Neuronal stem cell (in vitro differentiated cells): ENCODE measurements at regions not wholly inside any gene's neighbourhood (a gene's known extent, or its start where the extent isn't known, plus 50 kb on each side); places are given as distances from the start of the nearest gene placed in this dataset.
A peak's percentile ranks its signal among the peaks of the same experiment; 100 is the strongest.

Experiments
- DNase-seq: peaks from one replicate; pipeline ENCODE4 v3.0.0-alpha.2; 2013; ENCODE audit warnings: low spot score
- H2AFZ ChIP-seq: one replicate; pipeline ENCODE4 v1.6.1; 2013; ENCODE audit warnings: mild to moderate bottlenecking, low read length, inconsistent platforms
- H2AK5ac ChIP-seq: 2 replicates; pipeline ENCODE4 v1.6.1; 2013; ENCODE audit warnings: low read depth, mild to moderate bottlenecking, inconsistent platforms, low read length, moderate library complexity, mixed read lengths
- H2BK120ac ChIP-seq: 2 replicates; pipeline ENCODE4 v1.6.1; 2013; ENCODE audit warnings: low read depth, mild to moderate bottlenecking, inconsistent platforms, low read length, moderate library complexity, mixed read lengths
- H2BK12ac ChIP-seq: one replicate; pipeline ENCODE4 v1.6.1; 2013; ENCODE audit warnings: low read length, inconsistent platforms
- H2BK15ac ChIP-seq: 2 replicates; pipeline ENCODE4 v1.6.1; 2013; ENCODE audit warnings: mild to moderate bottlenecking, low read length, inconsistent platforms, mixed read lengths
- H2BK5ac ChIP-seq: one replicate; pipeline ENCODE4 v1.6.1; 2013; ENCODE audit warnings: inconsistent platforms, mild to moderate bottlenecking, low read length, moderate library complexity
- H3K14ac ChIP-seq: one replicate; pipeline ENCODE4 v1.6.1; 2013; ENCODE audit warnings: low read length, inconsistent platforms
- H3K18ac ChIP-seq: 2 replicates; pipeline ENCODE4 v1.6.1; 2013; ENCODE audit warnings: low read length, inconsistent platforms
- H3K23ac ChIP-seq: 2 replicates; pipeline ENCODE4 v1.6.1; 2013; ENCODE audit warnings: low read depth, mild to moderate bottlenecking, mixed read lengths, low read length, inconsistent platforms; ENCODE audit not compliant: poor library complexity
- H3K27ac ChIP-seq: replicated peaks from 3 replicates; pipeline ENCODE4 v1.5.1; 2013; ENCODE audit warnings: low read length, inconsistent platforms
- H3K27me3 ChIP-seq, 3 experiments: 2 replicates each; pipeline ENCODE4 v1.6.1; 2013; ENCODE audit warnings: low read length in 3 of 3, mild to moderate bottlenecking in 2 of 3, inconsistent platforms in 1 of 3, low read depth in 1 of 3, mixed read lengths in 1 of 3, moderate library complexity in 1 of 3; ENCODE audit not compliant: control insufficient read depth in 3 of 3, insufficient read depth in 3 of 3
- H3K36me3 ChIP-seq, 2 donors: replicated peaks in 1 of 2; 2 replicates each; pipeline ENCODE4 v1.6.1; 2013; ENCODE audit warnings: low read length in 2 of 2; ENCODE audit not compliant: control insufficient read depth in 2 of 2, insufficient read depth in 2 of 2
- H3K4ac ChIP-seq: 2 replicates; pipeline ENCODE4 v1.6.1; 2013; ENCODE audit warnings: inconsistent platforms, mild to moderate bottlenecking, low read length, moderate library complexity
- H3K4me1 ChIP-seq, 2 donors: 1 replicate in 1 of 2; 2 replicates in 1 of 2; pipeline ENCODE4 v1.6.1; 2013; ENCODE audit warnings: low read length in 2 of 2, low read depth in 1 of 2; ENCODE audit not compliant: control insufficient read depth in 2 of 2, insufficient read depth in 1 of 2
- H3K4me2 ChIP-seq: one replicate; pipeline ENCODE4 v1.6.1; 2013; ENCODE audit warnings: mild to moderate bottlenecking, low read length, inconsistent platforms; ENCODE audit not compliant: insufficient read depth, poor library complexity, severe bottlenecking
- H3K4me3 ChIP-seq, 2 donors: 2 replicates each; pipeline ENCODE4 v1.5.1; 2013; ENCODE audit warnings: low read length in 2 of 2, mild to moderate bottlenecking in 2 of 2, inconsistent platforms in 1 of 2, moderate library complexity in 1 of 2
- H3K79me1 ChIP-seq: one replicate; pipeline ENCODE4 v1.6.1; 2013; ENCODE audit warnings: low read depth, mild to moderate bottlenecking, inconsistent platforms, low read length, moderate library complexity
- H3K9ac ChIP-seq: one replicate; pipeline ENCODE4 v1.6.1; 2013; ENCODE audit warnings: mild to moderate bottlenecking, low read depth, low read length, inconsistent platforms; ENCODE audit not compliant: poor library complexity
- H3K9me3 ChIP-seq, 2 donors: replicated peaks in 1 of 2; 2 replicates each; pipeline versions ENCODE3 to v1.6.1; 2013; ENCODE audit warnings: low read length in 2 of 2, mild to moderate bottlenecking in 2 of 2, inconsistent platforms in 1 of 2, low read depth in 1 of 2, mixed read lengths in 1 of 2, moderate library complexity in 1 of 2; ENCODE audit not compliant: control insufficient read depth in 2 of 2, insufficient read depth in 1 of 2
- H4K8ac ChIP-seq: one replicate; pipeline ENCODE4 v1.6.1; 2013; ENCODE audit warnings: low read depth, mild to moderate bottlenecking, inconsistent platforms, low read length, moderate library complexity
- H4K91ac ChIP-seq: one replicate; pipeline ENCODE4 v1.6.1; 2013; ENCODE audit warnings: low read length, low read depth, mild to moderate bottlenecking, inconsistent platforms; ENCODE audit not compliant: poor library complexity
- WGBS, 2 donors: extraction: QIAGEN DNeasy Blood & Tissue Kit; methylation state at CpG; one replicate each; pipeline ENCODE4 v1.1.7; 2013; ENCODE audit warnings: missing lambda C conversion rate in 2 of 2, mixed read lengths in 1 of 2; ENCODE audit not compliant: insufficient read length in 2 of 2, insufficient replicate concordance in 1 of 2; ENCODE audit errors: extremely low coverage in 2 of 2; 5-methylcytosine and 5-hydroxymethylcytosine counted together

DNA sequence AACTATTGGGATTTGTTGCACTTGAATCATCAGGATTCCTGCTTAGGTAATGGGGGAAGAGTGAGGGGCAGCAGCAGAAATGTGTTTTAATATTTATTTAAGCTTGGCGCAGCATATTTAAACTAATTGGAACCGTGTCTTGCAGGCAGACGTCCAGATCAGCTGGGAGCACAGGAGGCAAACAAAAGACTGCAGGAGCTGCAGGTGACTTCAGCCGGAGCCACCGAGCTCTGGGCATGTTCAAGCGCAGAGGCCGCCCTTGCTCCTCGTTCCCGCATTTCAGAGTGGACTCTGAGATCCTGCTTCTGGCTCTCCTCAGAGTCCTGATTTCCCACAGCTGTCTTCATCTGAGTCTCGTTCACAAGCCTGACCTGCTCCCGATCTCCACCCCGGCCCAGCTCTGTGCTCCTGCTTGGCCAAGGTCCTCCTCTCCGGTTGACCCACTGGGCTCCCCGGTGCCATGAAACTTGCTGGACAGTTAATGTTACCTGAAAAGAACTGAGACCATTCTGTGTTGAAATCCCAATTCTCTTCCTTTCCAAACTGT, 475.5 kb downstream of the SOX11 start:
- Histone ChIP-seq H3K14ac (no peak overlapping the region), H3K79me1 (no peaks in the 10 kb centered on the region), H2BK120ac (no peak overlapping the region), H2BK15ac (no peak overlapping the region), H2AK5ac (no peak overlapping the region), H3K9ac (no peak overlapping the region), H2AFZ (peak overlapping the region; percentile 21), H3K18ac (no peak overlapping the region), H4K91ac (no peak overlapping the region), H3K4me2 (no peak overlapping the region), H3K9me3 (no peaks in the 10 kb centered on the region), H2BK5ac (no peak overlapping the region), H3K4ac (no peak overlapping the region), H3K27ac (no peak overlapping the region), H3K36me3 (no peaks in the 10 kb centered on the region), H4K8ac (no peak overlapping the region), H3K27me3 (no peaks in the 10 kb centered on the region), H2BK12ac (no peak overlapping the region), H3K4me3 (no peak overlapping the region), H3K4me1 (peaks cover 0 to 6% of the 10 kb centered on the region in 2 donors), H3K23ac (no peak overlapping the region)
- no CpG with 5 or more reads among the region's 14 CpGs for WGBS, 2 donors
- DNase-seq: no peak

- no peak for DNase-seq
- no peak overlapping the region for H2BK12ac ChIP-seq
- no peak overlapping the region for H3K27ac ChIP-seq
- no peak overlapping the region for H2BK120ac ChIP-seq
- H3K4ac ChIP-seq: no peak overlapping the region
- H3K4me3 ChIP-seq: no peak overlapping the region
- peaks cover 0 to 6% of the 10 kb centered on the region in 2 donors for H3K4me1 ChIP-seq
- H3K18ac ChIP-seq: no peak overlapping the region
- no peak overlapping the region for H3K4me2 ChIP-seq
- no CpG with 5 or more reads among the region's 1 CpG for WGBS, 2 donors
- no peak overlapping the region for H2BK15ac ChIP-seq
- H3K9ac ChIP-seq: no peak overlapping the region
- H2AFZ ChIP-seq: no peak overlapping the region
- no peak overlapping the region for H2BK5ac ChIP-seq
- H3K23ac ChIP-seq: no peak overlapping the region
- H3K27me3 ChIP-seq: no peaks in the 10 kb centered on the region
- H3K14ac ChIP-seq: no peak overlapping the region
- H3K36me3 ChIP-seq: no peaks in the 10 kb centered on the region
- no peak overlapping the region for H2AK5ac ChIP-seq
- H4K91ac ChIP-seq: no peak overlapping the region
- no peak overlapping the region for H4K8ac ChIP-seq
- H3K9me3 ChIP-seq: peaks cover 0 to under 1% of the 10 kb centered on the region in 2 donors
- H3K79me1 ChIP-seq: no peaks in the 10 kb centered on the region
Observed at GRCh38 chr2:6168485-6168884, 476.3 kb downstream of the SOX11 start.

- H3K27ac ChIP-seq: no peak overlapping the region
- H3K27me3 ChIP-seq: no peaks in the 10 kb centered on the region
- no peak overlapping the region for H4K8ac ChIP-seq
- H2BK5ac ChIP-seq: no peak overlapping the region
- peaks cover 3 to 11% of the 10 kb centered on the region in 2 donors for H3K9me3 ChIP-seq
- no peak overlapping the region for H3K18ac ChIP-seq
- H2BK15ac ChIP-seq: no peak overlapping the region
- no peak overlapping the region for H3K14ac ChIP-seq
- no peak overlapping the region for H3K4ac ChIP-seq
- no CpG with 5 or more reads among the region's 3 CpGs for WGBS, 2 donors
- no peak overlapping the region for H3K23ac ChIP-seq
- no peak overlapping the region for H3K4me2 ChIP-seq
- H4K91ac ChIP-seq: no peak overlapping the region
- no peaks in the 10 kb centered on the region for H3K36me3 ChIP-seq
- no peaks in the 10 kb centered on the region for H3K79me1 ChIP-seq
- no peak overlapping the region for H2AK5ac ChIP-seq
- no peak overlapping the region for H3K9ac ChIP-seq
- no peaks in the 10 kb centered on the region for H3K4me1 ChIP-seq
- no peak overlapping the region for H2BK12ac ChIP-seq
- H2AFZ ChIP-seq: no peak overlapping the region
- DNase-seq: no peak
- H2BK120ac ChIP-seq: no peak overlapping the region
- H3K4me3 ChIP-seq: no peak overlapping the region
Observed at GRCh38 chr2:6171294-6171693, 479.1 kb downstream of the SOX11 start.

GRCh38 chr2:6177811-6178210, 485.6 kb downstream of the SOX11 start:
- Histone ChIP-seq H2AFZ (no peak overlapping the region), H3K36me3 (no peaks in the 10 kb centered on the region), H3K14ac (no peak overlapping the region), H3K27me3 (no peaks in the 10 kb centered on the region), H3K23ac (no peak overlapping the region), H2BK15ac (no peak overlapping the region), H3K4me2 (no peak overlapping the region), H3K18ac (no peak overlapping the region), H3K4me3 (no peak overlapping the region), H4K91ac (no peak overlapping the region), H3K79me1 (no peaks in the 10 kb centered on the region), H2BK5ac (no peak overlapping the region), H3K4me1 (peaks cover 0 to 7% of the 10 kb centered on the region in 2 donors), H3K27ac (no peak overlapping the region), H3K4ac (no peak overlapping the region), H3K9ac (no peak overlapping the region), H2BK12ac (no peak overlapping the region), H2AK5ac (no peak overlapping the region), H4K8ac (no peak overlapping the region), H3K9me3 (peaks cover 3 to 11% of the 10 kb centered on the region in 2 donors), H2BK120ac (no peak overlapping the region)
- WGBS, 2 donors: no CpG with 5 or more reads among the region's 2 CpGs
- DNase-seq: no peak
